ENCODE measurements at regions not wholly inside any gene's neighbourhood (a gene's known extent, or its start where the extent isn't known, plus 50 kb on each side); places are given as distances from the start of the nearest gene placed in this dataset.
"Not testable (repeated sequence)": the region's sequence is repeated elsewhere in the genome, so short reads cannot be mapped to it uniquely, and the experiment has no call there.

GRCh38 chr1:73854527-73854926 is 343.4 kb downstream of the LRRIQ3 start:
- no peak for DNase-seq (ENCODE audit: low read depth)

DNA sequence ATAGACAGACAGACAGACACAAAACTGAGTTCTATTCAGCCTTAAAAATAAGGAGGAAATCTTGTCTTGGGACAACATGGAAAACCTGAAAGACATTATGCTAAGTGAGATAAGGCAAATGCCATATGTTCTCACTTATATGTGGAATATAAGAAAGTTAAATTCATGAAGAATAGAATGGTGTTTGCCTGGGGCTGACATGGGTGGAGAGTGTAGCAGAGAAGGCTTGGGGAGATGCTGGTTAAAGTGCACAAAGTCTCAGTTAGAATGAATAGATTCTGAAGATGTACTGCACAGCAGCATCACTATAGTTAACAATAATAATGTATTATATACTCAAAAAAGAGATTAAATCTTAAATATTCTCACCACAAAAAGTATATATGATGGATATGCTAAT is 355.5 kb downstream of the LRRIQ3 start:
- DNase-seq (ENCODE audit: low read depth), result no peak

GRCh38 chr1:73839922-73840321 is 358.1 kb downstream of the LRRIQ3 start:
- DNase-seq (ENCODE audit: low read depth), result no peak

- DNase-seq (ENCODE audit: low read depth), result no peak
Measured at GRCh38 chr1:73832276-73833181, 365.4 kb downstream of the LRRIQ3 start.

DNA sequence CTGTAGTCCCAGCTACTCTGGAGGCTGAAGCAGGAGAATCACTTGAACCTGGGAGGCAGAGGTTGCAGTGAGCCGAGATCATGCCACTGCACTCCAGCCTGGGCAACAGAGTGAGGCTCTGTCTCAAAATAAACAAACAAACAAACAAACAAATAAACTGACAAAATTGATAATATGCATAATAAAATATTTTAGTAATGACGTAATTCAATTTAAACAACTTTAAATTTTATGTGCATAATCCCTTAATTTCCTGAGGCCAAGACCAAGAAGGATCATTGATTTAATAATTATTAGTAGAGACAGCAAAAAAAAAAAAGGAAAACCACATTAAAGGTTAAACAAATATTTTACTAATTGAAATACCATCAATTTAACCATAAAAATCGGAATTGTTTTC is 370.7 kb downstream of the LRRIQ3 start:
- DNase-seq (ENCODE audit: low read depth), result not testable (repeated sequence)

- no peak for DNase-seq (ENCODE audit: low read depth)
Measured at GRCh38 chr1:73824065-73824464, 373.9 kb downstream of the LRRIQ3 start.

DNA sequence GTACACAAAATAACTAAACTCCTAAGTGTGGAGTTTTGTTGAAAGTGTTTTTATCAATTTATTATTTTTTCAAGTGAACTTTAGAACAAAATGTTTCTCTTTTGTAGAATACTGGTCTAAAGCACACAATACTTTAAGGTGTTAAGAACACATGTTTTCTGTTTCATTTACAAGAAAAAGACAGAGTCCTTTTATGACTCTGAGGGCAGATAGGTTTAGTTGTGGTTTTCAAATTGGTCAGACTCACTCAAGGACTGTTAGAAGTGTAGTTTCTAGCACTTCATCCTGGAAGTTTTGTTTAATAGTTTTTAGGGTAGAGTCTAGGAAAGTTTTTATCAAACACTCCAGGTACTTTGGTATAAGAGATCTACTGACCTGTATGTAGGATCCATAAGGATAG is 376.5 kb downstream of the LRRIQ3 start:
- DNase-seq (ENCODE audit: low read depth), result no peak

GRCh38 chr1:73820843-73821242 is 377.1 kb downstream of the LRRIQ3 start:
- DNase-seq (ENCODE audit: low read depth), result no peak

GRCh38 chr1:73813716-73814115 is 384.3 kb downstream of the LRRIQ3 start:
- DNase-seq (ENCODE audit: low read depth), result no peak

- no peak for DNase-seq (ENCODE audit: low read depth)
Measured at GRCh38 chr1:73813236-73813635, 384.7 kb downstream of the LRRIQ3 start.

GRCh38 chr1:73811798-73812197 is 386.2 kb downstream of the LRRIQ3 start:
- DNase-seq (ENCODE audit: low read depth), result no peak

GRCh38 chr1:73804935-73805334 is 393.0 kb downstream of the LRRIQ3 start:
- DNase-seq (ENCODE audit: low read depth), result no peak

DNA sequence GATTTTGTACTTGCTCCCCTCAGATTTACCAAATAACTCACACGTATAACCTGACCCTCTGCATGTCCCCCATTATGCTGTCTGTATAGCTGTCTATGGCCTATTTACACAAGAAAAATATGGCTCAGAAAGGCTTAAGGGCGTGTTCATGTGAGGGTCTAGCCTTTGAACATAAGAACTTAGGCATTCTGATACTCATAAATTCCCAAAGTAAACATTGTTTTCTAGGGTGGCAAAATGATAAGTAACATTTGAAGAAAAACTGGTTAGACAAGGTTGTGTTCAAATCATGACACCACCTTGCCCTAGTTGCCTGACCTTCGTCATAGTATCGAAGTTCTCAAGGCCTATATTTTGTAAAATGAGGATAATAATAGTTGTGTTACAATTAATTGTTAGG is 394.6 kb downstream of the LRRIQ3 start:
- no peak for DNase-seq (ENCODE audit: low read depth)

DNA sequence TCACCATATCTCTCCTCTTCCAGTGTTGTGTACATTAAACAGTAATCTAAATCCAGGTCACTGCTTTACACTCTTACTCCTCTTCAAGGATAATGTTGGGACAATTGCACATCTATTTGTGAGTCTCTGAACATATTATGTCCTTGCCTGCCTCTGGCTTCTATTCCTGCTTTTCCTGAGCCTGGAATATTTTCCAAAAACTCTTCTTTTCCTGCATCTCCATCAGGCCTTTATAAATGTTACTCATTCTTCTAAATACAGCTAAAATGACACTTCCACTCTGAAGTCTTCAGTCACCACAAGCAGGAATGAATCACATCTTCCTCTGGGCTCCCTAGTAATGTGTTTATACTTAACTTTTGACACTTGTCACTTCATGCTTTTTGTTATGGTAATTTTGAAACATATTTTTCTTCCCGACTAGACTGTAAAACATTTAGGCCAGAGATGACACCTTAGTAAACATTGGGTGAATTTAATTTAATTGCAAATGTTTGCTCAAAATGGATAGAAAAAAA is 396.0 kb downstream of the LRRIQ3 start:
- no peak for DNase-seq (ENCODE audit: low read depth)

DNA sequence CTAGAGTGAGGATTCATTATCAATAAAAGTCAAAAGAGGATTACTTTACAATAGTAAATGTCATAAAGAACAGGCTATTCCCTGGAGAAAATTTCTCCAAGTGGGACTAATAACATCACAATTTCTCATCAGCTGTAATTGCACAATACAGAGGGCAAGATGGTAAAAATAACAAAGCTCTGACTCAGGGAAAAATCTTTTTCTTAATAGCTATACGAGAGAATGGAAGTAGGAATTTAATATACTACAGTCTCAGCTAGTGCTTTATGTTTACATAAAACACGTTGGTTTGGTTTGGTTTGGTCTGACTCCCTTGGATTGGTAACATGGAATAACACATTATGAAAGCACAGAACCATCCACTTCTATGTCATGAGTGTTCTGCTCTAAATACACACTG is 397.6 kb downstream of the LRRIQ3 start:
- no peak for DNase-seq (ENCODE audit: low read depth)

DNA sequence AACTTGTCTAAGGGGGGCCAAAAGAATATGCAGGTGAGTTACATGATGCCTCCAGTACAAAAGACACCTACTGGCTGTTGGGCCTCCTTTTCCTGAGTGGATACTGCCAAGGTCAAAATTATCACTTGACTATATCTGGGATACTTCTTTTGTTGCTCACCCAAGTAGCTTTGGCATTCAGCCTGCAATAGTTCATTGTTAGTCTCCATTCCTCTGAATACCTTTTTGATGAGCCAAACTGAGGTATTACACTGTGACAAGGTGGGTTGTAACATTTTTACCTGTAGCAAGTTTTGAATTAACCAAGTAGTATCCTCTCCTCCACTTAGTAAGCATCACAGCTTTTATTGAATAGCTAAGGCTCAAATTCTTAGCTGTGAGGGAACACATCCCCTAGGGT is 408.0 kb downstream of the LRRIQ3 start:
- no peak for DNase-seq (ENCODE audit: low read depth)

- no peak for DNase-seq (ENCODE audit: low read depth)
Measured at GRCh38 chr1:73784026-73784425, 413.9 kb downstream of the LRRIQ3 start.

DNA sequence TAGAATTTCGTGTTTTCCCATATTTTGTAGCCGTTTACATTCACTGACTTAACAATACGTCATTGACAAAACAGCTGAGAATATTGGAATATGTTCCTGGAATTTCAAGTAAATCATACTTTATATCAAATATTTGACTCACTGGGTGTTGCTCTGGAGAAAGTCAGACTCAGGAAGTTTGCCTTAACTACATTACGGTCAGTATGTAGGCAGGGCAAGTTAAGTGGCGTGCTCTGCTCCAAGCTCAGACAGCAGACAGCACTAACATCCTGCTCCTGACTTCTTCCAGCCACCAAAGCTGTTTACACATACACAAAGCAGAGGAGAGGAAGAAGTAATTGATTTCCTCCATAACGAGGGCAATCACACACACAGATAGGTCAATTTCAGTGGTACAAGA is 414.6 kb downstream of the LRRIQ3 start:
- no peak for DNase-seq (ENCODE audit: low read depth)

DNA sequence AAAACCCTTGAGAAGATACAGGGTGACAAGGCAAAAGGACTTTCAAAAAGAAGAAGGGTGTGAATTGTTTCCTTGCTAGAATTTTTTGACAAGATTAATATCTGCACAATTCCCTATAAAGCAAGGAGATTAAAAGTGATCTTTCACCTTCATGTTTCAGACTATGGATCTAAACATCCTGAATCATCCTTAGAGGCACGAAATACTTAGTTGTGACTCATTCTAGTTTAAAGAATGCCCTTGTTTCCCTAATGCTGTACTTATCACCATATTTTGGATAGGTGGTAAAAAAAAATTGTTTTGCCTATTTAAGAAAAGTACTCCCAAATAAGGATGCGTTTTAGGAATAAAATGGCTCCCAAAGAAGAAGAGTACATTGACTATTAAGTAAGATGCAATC is 415.1 kb downstream of the LRRIQ3 start:
- DNase-seq (ENCODE audit: low read depth), result no peak

DNA sequence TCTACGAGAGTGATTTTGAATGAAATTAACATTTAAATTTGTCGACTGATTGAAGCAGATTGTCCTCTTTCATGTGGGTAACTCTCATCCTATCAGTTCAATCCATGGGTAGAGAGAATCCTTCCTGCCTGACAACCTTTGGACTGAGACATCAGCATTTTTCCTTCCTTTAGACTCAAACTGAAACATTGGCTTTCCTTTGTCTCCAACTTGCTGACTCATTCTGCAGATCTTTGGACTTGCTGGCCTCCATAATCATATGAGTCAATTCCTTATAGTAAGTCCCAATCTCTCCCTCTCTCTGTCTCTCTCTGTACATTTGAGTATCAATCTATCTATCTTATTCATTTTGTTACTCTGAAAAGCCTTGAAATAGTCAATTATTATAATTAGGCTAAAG is 416.7 kb downstream of the LRRIQ3 start:
- DNase-seq (ENCODE audit: low read depth), result no peak

DNA sequence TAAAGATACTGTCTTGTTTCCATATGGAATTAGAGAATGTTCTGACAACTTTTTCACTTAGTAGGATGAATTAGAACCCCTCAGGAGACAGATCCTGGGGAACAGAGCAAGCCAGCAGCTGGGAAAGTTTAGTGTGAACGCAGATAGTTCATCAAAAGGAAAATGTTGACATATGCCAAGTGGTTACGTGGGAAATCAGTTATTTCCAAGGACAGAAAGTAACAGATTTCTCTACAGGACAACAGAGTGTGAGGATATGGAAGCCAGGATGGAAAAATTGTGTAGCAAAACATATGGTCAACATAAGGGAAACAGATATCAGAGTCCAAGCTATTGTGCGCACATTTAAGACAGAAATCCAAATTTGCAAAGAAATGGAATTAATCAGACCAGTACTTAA is 419.5 kb downstream of the LRRIQ3 start:
- DNase-seq (ENCODE audit: low read depth), result no peak

DNA sequence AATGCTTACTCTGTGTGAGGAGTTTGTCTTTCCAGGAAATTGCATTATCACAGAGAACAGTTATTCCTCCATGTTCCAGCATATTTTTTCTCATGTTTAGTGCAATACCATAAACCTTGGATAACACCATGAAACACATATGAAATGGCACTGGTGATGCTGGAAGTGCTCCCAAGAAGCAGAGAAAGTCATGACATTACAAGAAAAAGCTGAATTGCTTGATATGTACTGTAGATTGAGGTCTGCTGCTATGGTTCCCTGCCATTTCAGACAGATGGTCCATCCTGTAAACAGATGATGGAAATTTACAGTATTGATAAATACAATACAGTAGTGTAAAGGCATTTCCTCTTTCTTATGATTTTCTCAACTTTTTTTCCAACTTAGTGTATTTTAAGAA is 422.1 kb downstream of the LRRIQ3 start:
- no peak for DNase-seq (ENCODE audit: low read depth)

DNA sequence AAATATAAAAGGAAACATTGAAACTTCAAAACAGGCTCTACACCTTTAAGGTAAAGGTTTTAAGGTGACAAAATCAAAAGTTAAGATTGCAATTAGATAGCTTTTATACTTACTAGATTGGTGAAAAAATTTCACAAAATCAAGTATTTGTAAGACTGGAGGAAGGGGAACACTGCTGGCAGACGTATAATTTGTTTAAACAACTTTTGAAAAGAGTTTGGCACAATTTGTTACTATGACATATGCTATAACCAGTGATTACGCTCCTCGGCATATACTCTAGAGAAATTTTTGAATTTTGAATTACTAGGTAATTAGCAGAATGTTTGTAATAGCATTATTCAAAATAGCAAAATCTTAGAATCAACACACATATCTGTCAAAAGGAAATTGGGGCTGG is 425.0 kb downstream of the LRRIQ3 start:
- DNase-seq (ENCODE audit: low read depth), result no peak
